ENCODE measurements at regions not wholly inside any gene's neighbourhood (a gene's known extent, or its start where the extent isn't known, plus 50 kb on each side); places are given as distances from the start of the nearest gene placed in this dataset.

DNA sequence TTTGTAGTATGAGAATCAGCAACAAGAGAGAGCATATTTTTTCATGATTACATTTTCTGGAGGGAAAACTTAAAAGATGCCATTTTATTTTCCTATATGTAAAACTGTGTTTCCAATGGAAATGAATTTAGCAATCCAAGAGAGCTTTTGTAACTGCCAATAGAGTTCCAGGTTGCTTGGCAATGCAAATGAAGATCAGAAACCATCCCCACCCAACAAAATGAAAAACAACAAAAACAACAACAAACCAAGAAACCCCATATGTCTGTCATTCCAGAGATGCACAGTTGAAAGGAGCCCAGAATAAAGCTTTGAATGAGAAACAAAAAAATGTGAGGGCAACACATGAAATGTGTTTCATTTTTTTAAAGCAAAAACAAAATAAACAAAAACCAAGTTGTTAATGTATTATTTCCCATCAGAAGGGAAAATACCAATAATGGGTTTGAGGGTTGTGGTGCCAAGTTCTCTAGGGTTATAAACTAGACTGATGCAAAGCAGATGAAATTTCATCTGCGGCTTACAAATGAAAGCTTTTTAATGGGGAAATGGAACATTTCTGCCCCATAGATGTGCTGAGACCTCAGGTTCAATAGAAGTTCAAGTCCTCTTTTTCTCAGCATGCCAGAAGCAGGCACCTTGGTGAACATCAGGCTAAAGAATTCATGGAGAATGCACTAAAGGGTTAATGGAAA lies 121.5 kb upstream of the MCHR2 start:
- TF ChIP-seq, protein P1, sequence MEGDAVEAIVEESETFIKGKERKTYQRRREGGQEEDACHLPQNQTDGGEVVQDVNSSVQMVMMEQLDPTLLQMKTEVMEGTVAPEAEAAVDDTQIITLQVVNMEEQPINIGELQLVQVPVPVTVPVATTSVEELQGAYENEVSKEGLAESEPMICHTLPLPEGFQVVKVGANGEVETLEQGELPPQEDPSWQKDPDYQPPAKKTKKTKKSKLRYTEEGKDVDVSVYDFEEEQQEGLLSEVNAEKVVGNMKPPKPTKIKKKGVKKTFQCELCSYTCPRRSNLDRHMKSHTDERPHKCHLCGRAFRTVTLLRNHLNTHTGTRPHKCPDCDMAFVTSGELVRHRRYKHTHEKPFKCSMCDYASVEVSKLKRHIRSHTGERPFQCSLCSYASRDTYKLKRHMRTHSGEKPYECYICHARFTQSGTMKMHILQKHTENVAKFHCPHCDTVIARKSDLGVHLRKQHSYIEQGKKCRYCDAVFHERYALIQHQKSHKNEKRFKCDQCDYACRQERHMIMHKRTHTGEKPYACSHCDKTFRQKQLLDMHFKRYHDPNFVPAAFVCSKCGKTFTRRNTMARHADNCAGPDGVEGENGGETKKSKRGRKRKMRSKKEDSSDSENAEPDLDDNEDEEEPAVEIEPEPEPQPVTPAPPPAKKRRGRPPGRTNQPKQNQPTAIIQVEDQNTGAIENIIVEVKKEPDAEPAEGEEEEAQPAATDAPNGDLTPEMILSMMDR (conservative IDR thresholded peaks at IDR 0.05; ENCODE audit: low read depth, low read length): no peak
- TF ChIP-seq EZH2 (IDR thresholded peaks at IDR 0.05; ENCODE audit: borderline replicate concordance, low read depth, low read length, poor library complexity, severe bottlenecking): no peak

Data from A673 (cell line).